HG03196 (cell line): ENCODE measurements at regions not wholly inside any gene's neighbourhood (a gene's known extent, or its start where the extent isn't known, plus 50 kb on each side); places are given as distances from the start of the nearest gene placed in this dataset.

Experiments used
- ATAC-seq: cut with Tn5 transposase; IDR thresholded peaks from one replicate; pipeline ENCODE4 v1.9.1; 2021; ENCODE audit not compliant: unreplicated experiment

DNA sequence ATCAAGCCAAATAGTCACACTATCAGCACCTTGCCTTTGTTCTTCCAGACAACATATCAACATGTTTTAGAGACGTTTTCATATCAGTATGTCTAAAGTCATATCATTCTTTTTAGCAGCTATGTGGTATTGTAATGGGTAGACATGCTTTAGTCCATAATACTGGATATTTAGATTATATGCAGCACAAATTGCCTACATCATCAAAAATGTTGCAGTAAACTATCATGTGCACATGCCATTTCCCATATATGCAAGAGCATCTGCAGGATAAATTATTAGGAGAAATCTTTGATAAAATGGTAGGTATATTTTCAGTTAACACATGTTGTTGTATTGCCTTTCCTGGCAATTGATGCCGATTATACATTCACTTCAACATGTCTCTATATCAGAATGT is 636.5 kb downstream of the XIRP2 start:
- no peak for ATAC-seq

DNA sequence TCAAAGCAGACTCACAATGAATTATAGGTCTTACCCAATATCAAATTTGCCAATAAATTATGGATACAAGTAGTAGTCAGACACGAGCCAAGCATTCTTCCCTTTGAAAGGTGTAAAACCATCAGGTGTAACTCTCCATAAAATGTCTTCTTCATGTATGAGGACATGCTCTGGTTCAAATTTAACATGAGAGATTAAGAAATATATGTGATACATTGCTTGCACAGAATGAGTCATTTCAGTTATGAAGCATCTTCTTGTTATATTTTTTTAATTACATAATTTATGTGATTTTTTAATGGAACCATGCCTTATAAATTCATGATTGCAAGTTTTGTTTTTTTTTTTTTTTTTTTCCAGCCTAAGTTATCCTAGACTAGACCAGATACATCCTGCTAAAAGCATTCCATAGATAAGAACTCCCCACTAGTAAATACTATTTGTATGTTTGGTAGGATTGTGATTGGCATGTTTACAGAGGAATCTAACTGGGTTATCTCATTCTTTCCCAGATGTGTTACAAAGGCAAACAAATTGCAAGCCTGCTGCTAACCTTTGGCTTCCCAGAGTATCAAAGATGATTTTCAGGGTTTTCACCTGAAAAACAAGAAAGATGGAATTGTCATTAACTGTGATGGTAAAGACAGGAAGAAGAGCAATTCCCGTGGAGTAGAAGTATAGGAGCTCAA is 621.9 kb downstream of the XIRP2 start:
- no peak for ATAC-seq

DNA sequence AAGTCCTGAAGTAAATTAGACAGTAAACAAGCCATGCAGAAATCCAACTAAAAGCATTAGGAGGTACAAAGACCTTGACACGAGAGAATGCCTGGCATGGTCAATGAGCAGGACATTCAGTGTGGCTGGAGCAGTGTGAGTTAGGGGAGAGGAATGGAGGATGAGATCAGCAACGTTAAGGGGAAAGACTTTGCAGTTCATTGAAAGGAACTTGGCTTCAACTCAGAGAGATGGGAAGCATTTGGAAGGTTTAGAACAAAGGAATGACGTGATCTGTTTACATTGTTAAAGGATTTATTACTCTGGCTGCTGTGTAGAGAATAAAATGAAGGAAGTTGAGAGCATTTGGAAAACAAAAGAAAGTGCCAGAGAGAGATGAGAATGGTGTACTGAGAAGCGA is 621.3 kb downstream of the XIRP2 start:
- ATAC-seq: no peak

GRCh38 chr2:167508709-167509108 is 620.4 kb downstream of the XIRP2 start:
- ATAC-seq: no peak

- ATAC-seq: no peak
Observed at GRCh38 chr2:167506395-167506794, 618.1 kb downstream of the XIRP2 start.

DNA sequence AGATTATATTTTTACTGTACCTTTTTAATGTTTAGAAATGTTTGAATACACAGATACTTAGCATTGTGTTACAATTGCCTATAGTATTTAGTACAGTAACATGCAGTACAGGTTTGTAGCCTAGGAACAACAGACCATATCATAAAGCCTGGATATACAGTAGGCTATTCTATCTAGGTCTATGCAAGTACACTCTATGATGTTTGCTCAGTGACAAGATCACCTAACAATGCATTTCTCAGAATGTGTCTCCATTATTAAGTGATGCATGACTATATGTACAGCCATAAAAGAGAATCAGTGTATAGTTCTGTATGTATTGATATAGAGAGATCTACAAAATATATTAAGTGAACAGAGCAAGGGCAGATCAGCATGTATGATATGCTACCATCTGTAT is 616.4 kb downstream of the XIRP2 start:
- no peak for ATAC-seq

GRCh38 chr2:167504061-167504460 is 615.8 kb downstream of the XIRP2 start:
- no peak for ATAC-seq

GRCh38 chr2:167501618-167502017 is 613.3 kb downstream of the XIRP2 start:
- ATAC-seq: no peak

DNA sequence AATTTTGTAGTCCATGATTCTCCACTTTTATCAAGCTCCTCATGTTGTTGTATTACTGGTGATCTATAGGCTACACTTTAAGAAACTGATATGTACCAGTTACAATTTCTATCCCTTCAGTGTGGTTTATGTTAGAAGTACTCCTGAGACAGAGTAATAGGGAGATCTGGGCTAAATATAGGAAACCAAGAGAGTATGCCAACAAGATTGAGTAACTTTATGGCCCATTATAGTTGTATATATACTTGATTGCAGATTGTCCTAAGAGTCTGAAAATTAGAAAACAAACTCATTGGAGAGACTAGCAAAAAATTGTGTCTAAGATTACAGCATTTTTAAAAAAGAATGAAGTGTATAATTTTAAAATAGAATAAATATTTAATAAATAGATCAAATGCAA is 605.6 kb downstream of the XIRP2 start:
- no peak for ATAC-seq

DNA sequence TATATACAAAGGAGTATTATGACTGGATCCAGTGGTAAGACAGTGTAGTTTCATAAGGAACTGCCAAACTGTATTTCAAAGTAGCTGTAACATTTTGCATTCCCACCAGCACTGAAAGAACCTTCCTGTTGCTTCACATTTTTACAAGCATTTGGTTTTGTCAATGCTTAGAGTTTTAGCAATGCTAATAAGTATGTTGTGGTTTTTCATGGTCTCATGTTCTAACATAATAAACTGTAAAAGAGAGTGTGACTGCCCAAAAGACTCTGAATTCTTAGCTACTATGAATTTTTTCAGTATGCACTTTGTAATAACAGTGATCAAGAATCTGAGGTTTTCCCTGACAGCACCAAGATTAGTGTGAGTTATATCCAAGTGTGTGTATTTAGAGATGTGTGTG is 604.2 kb downstream of the XIRP2 start:
- no peak for ATAC-seq

DNA sequence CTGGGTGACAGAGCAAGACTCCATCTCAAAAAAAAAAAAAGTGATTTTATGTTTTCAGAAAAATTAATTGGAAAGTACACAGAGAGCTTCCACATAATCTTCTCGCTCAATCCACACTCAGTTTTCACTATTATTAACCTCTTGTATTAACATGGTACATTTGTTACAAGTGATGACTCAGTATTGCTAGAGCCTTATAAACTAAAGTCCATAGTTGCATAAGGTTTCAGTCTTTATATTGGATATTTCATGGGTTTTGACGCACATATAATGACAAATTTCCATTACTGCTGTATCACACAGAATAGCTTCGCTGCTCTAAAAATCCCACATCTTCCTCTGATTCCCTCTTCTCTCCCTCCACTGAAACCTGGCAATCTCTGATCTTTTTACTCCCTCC is 603.5 kb downstream of the XIRP2 start:
- no peak for ATAC-seq

DNA sequence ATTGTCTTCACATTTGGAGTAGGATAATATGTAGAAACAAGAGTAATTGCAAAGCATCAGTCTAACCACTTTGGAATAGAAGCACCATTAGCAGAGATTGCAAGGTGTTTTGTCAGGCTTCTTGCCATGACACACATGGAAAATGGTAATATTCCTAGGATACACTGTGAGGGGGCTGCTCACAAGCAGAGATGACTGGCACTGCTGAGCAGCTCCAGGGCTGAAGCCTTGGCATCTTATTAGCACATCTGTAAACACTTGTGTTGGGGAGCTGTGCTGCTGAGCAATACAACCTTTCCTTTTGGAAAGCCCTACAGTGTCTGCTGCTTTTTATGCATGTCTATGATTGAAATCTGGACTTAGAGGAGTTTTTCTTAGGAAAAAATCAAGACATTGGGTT is 602.2 kb downstream of the XIRP2 start:
- ATAC-seq: no peak

GRCh38 chr2:167489325-167489724 is 601.0 kb downstream of the XIRP2 start:
- ATAC-seq: no peak

DNA sequence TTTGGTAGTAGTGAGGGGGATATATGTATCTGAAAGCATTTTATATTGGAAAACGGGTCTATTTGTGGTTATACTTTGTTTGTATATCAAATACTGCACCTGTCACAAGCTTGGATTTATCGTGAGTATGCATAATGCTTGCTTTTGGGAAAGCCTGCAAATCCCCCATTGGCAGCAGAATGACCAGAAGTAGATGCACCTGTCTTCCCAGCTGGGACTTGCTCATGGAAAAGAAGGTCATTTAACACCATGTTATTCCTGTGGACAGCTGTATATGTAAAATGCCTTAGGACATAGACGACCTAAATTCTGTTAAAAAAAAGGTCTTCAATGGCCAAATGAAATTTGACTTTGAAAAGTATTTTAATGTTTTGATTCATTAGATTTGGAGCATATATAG is 599.4 kb downstream of the XIRP2 start:
- ATAC-seq: no peak

DNA sequence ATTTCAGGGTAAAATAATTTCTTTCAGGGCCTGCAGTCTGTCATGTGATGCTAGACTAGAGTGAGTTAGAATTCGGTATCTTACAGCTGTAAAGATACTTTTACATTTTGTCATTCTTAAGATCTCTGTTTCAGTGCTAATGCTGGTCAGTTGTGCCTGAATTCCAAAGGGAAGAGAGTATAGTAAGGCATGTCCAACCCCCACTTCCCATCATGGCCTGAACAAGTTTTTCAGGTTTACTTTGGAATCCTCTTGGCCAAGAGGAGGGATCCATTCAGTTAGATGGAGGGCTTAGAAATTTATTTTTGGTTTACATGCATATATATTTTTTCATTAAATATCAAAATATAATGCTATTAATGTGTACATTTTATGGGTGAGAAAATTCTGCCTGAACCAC is 596.6 kb downstream of the XIRP2 start:
- no peak for ATAC-seq

GRCh38 chr2:167480986-167481309 is 592.7 kb downstream of the XIRP2 start:
- ATAC-seq: no peak

GRCh38 chr2:167480232-167480985 is 592.1 kb downstream of the XIRP2 start:
- no peak for ATAC-seq

- no peak for ATAC-seq
Observed at GRCh38 chr2:167478196-167478595, 589.9 kb downstream of the XIRP2 start.

GRCh38 chr2:167475791-167476190 is 587.5 kb downstream of the XIRP2 start:
- ATAC-seq: no peak

GRCh38 chr2:167471734-167472133 is 583.5 kb downstream of the XIRP2 start:
- ATAC-seq: no peak

DNA sequence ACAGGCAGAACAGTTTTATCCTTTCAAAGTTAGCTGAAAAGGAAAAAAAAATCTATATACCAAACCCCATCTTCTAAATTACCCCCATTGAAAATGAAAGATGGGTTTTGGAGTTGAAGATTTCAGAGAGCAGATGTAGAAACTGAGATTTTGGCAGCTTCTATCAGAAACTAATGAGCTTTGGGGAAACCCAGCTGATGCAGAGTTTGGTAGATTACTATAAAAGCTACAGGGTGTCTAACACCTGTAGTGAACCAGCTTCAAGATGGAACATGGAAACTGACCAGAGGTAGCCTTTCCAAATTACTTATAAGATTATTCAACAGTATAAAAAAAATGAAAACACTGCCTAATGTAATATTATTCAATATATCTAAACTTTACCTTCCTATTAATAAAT is 583.1 kb downstream of the XIRP2 start:
- no peak for ATAC-seq

DNA sequence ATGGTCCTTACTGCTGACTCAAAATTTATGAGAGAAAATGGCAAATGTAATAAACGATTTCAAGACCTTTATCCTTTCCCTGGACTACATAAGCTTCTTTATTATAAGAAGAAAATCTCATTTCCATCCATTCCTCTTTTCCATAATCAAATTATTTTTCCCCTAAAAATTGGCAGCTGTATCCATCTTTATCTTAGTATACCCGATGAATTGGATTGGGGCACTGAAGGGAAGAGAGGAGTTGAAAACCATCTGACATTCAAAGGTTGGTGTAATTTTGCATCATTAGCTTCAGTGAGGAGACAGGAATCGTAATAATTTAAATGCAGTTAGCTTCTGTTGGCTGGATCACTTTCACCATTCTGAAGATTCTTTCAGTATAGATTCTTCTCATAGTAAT is 574.1 kb downstream of the XIRP2 start:
- ATAC-seq: no peak

DNA sequence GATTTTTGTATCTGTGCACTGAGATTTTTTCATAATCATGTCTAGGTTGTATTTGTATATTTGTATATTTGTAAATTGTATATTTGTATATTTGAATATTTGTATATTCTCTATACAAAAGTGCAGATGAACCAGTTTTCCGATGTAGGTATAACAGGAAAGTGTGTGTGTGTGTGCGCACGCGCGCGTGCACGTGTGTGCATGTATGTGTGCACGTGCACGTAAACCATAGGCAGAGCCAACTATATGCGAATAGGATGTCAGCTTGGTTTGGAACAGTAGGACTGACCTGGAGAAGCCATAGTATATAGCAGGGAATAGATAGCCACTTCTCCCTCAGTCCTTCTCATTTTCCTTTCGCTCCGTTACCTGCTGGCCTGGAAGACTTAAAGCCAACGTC is 565.8 kb downstream of the XIRP2 start:
- no peak for ATAC-seq
